ENCODE measurements at regions not wholly inside any gene's neighbourhood (a gene's known extent, or its start where the extent isn't known, plus 50 kb on each side); places are given as distances from the start of the nearest gene placed in this dataset.
"Not testable (repeated sequence)": the region's sequence is repeated elsewhere in the genome, so short reads cannot be mapped to it uniquely, and the experiment has no call there.

GRCh38 chr12:127120851-127121250 is 1146.1 kb upstream of the TMEM132C start:
- no peak for ATAC-seq

GRCh38 chr12:127121494-127122084 is 1145.4 kb upstream of the TMEM132C start:
- ATAC-seq = no peak
- no peak for DNase-seq
- intact Hi-C loops (cut with DNase I) = no loop called here

More at GRCh38 chr12:127120851-127121250, 1146.1 kb upstream of the TMEM132C start:
- intact Hi-C loops (cut with DNase I) = no loop called here
- no peak for DNase-seq

GRCh38 chr12:127125607-127126259 is 1141.2 kb upstream of the TMEM132C start:
- ATAC-seq = peak in 1 of 2 donors; percentile 96
- intact Hi-C loops (cut with DNase I) = no loop called here
- no peak for DNase-seq

- DNase-seq (no peak), ATAC-seq (no peak)
- intact Hi-C loops (cut with DNase I) = no loop called here
These were observed 1140.7 kb upstream of the TMEM132C start for GRCh38 chr12:127126260-127126628.

GRCh38 chr12:127127897-127128296 is 1139.1 kb upstream of the TMEM132C start:
- no peak for DNase-seq
- no peak for ATAC-seq
- intact Hi-C loops (cut with DNase I) = no loop called here

GRCh38 chr12:127130506-127131124 is 1136.4 kb upstream of the TMEM132C start:
- intact Hi-C loops (cut with DNase I) = no loop called here
- DNase-seq = no peak
- ATAC-seq = no peak

GRCh38 chr12:127133675-127134335 is 1133.2 kb upstream of the TMEM132C start:
- DNase-seq (no peak), ATAC-seq (peak; percentile 77 to 92)
- intact Hi-C loops (cut with DNase I) = no loop called here

- DNase-seq; ATAC-seq; intact Hi-C loops (cut with DNase I): not testable (repeated sequence)
These were observed 1126.0 kb upstream of the TMEM132C start for GRCh38 chr12:127140864-127141484.

- DNase-seq (no peak), ATAC-seq (no peak)
- intact Hi-C loops (cut with DNase I) = no loop called here
These were observed 1124.0 kb upstream of the TMEM132C start for GRCh38 chr12:127143020-127143419.

GRCh38 chr12:127144770-127145169 is 1122.2 kb upstream of the TMEM132C start:
- ATAC-seq (no peak), DNase-seq (no peak)
- intact Hi-C loops (cut with DNase I) = no loop called here

GRCh38 chr12:127145241-127145928 is 1121.6 kb upstream of the TMEM132C start:
- intact Hi-C loops (cut with DNase I) = no loop called here
- DNase-seq (no peak), ATAC-seq (no peak)

GRCh38 chr12:127145929-127146789 is 1120.8 kb upstream of the TMEM132C start:
- DNase-seq = peak; percentile 91
- peak; percentile 92 to 98 for ATAC-seq
- intact Hi-C loops (cut with DNase I) = no loop called here

GRCh38 chr12:127146991-127147718 is 1119.8 kb upstream of the TMEM132C start:
- DNase-seq = no peak
- intact Hi-C loops (cut with DNase I) = no loop called here
- ATAC-seq = no peak

GRCh38 chr12:127147724-127148123 is 1119.2 kb upstream of the TMEM132C start:
- no peak for ATAC-seq
- intact Hi-C loops (cut with DNase I) = no loop called here
- no peak for DNase-seq

- ATAC-seq (no peak), DNase-seq (no peak)
- intact Hi-C loops (cut with DNase I) = no loop called here
These were observed 1118.7 kb upstream of the TMEM132C start for GRCh38 chr12:127148318-127148717.

GRCh38 chr12:127149226-127149964 is 1117.6 kb upstream of the TMEM132C start:
- DNase-seq (no peak), ATAC-seq (no peak)
- intact Hi-C loops (cut with DNase I) = no loop called here

- DNase-seq (no peak), ATAC-seq (no peak)
- intact Hi-C loops (cut with DNase I) = no loop called here
These were observed 1116.9 kb upstream of the TMEM132C start for GRCh38 chr12:127150028-127150427.
